Neural cell (in vitro differentiated cells): ENCODE measurements at regions not wholly inside any gene's neighbourhood (a gene's known extent, or its start where the extent isn't known, plus 50 kb on each side); places are given as distances from the start of the nearest gene placed in this dataset.

Experiments
- EP300 ChIP-seq: fragments of 450-650 bp; conservative IDR thresholded peaks from 2 replicates; pipeline ENCODE4 v1.6.1; 2014; ENCODE audit warnings: antibody characterized with exemption, mild to moderate bottlenecking, moderate library complexity; ENCODE audit not compliant: poor library complexity, severe bottlenecking
- EZH2 ChIP-seq: fragments of 200-600, 300-800 bp; shearing (Covaris generic), sonication (generic); IDR thresholded peaks from 2 replicates; pipeline ENCODE4 v1.6.1; 2014; ENCODE audit warnings: antibody characterized with exemption, low read length, borderline replicate concordance, mild to moderate bottlenecking; ENCODE audit not compliant: insufficient read depth, poor library complexity, severe bottlenecking
- POLR2AphosphoS5 ChIP-seq: IDR thresholded peaks from 2 replicates; pipeline ENCODE4 v1.6.1; 2012
- RAD21 ChIP-seq: fragments of 450-650 bp; conservative IDR thresholded peaks from 2 replicates; pipeline ENCODE4 v1.6.1; 2014; ENCODE audit warnings: antibody characterized with exemption, mild to moderate bottlenecking, moderate library complexity
- SMC3 ChIP-seq: fragments of 450-650 bp; conservative IDR thresholded peaks from 2 replicates; pipeline ENCODE4 v1.6.1; 2014; ENCODE audit warnings: antibody characterized with exemption, mild to moderate bottlenecking, moderate library complexity; ENCODE audit not compliant: poor library complexity
- TAF1 ChIP-seq: IDR thresholded peaks from 2 replicates; pipeline ENCODE4 v1.6.1; 2012; ENCODE audit warnings: low read depth
- TF ChIP-seq, protein P1 (sequence below): fragments of 450-650 bp; IDR thresholded peaks from 2 replicates; pipeline ENCODE4 v1.5.1; 2014; ENCODE audit warnings: antibody characterized with exemption, mild to moderate bottlenecking, moderate library complexity; ENCODE audit not compliant: poor library complexity, severe bottlenecking
- TF ChIP-seq, protein P2 (sequence below): IDR thresholded peaks from 2 replicates; pipeline ENCODE4 v1.6.1; 2012; ENCODE audit warnings: borderline replicate concordance

DNA sequence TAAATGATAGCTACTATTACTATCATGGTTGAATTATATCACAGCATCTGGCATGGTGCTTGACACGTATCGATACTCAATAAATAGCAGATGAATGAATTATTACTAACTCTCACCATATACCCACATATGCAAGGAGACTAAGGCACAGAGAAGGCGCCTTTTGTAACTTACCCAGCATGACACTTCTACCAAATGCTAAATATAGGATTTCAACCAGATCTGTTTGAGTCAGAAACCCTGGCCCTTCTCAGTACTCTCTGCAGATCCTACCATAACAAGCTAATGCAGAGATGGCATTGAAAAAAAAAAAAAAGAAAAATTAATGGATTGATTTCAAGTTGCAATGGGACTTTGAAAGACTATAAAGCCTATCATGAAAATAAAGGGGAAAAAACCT lies 219.5 kb downstream of the DHX15 start:
- TF ChIP-seq, protein P1, sequence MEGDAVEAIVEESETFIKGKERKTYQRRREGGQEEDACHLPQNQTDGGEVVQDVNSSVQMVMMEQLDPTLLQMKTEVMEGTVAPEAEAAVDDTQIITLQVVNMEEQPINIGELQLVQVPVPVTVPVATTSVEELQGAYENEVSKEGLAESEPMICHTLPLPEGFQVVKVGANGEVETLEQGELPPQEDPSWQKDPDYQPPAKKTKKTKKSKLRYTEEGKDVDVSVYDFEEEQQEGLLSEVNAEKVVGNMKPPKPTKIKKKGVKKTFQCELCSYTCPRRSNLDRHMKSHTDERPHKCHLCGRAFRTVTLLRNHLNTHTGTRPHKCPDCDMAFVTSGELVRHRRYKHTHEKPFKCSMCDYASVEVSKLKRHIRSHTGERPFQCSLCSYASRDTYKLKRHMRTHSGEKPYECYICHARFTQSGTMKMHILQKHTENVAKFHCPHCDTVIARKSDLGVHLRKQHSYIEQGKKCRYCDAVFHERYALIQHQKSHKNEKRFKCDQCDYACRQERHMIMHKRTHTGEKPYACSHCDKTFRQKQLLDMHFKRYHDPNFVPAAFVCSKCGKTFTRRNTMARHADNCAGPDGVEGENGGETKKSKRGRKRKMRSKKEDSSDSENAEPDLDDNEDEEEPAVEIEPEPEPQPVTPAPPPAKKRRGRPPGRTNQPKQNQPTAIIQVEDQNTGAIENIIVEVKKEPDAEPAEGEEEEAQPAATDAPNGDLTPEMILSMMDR = no peak
- TF ChIP-seq EP300 (no peak), SMC3 (no peak), POLR2AphosphoS5 (no peak), EZH2 (no peak), RAD21 (no peak), TAF1 (no peak)
- TF ChIP-seq, protein P2, sequence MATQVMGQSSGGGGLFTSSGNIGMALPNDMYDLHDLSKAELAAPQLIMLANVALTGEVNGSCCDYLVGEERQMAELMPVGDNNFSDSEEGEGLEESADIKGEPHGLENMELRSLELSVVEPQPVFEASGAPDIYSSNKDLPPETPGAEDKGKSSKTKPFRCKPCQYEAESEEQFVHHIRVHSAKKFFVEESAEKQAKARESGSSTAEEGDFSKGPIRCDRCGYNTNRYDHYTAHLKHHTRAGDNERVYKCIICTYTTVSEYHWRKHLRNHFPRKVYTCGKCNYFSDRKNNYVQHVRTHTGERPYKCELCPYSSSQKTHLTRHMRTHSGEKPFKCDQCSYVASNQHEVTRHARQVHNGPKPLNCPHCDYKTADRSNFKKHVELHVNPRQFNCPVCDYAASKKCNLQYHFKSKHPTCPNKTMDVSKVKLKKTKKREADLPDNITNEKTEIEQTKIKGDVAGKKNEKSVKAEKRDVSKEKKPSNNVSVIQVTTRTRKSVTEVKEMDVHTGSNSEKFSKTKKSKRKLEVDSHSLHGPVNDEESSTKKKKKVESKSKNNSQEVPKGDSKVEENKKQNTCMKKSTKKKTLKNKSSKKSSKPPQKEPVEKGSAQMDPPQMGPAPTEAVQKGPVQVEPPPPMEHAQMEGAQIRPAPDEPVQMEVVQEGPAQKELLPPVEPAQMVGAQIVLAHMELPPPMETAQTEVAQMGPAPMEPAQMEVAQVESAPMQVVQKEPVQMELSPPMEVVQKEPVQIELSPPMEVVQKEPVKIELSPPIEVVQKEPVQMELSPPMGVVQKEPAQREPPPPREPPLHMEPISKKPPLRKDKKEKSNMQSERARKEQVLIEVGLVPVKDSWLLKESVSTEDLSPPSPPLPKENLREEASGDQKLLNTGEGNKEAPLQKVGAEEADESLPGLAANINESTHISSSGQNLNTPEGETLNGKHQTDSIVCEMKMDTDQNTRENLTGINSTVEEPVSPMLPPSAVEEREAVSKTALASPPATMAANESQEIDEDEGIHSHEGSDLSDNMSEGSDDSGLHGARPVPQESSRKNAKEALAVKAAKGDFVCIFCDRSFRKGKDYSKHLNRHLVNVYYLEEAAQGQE = no peak
